Cardiac fibroblast (primary cell): ENCODE measurements at regions not wholly inside any gene's neighbourhood (a gene's known extent, or its start where the extent isn't known, plus 50 kb on each side); places are given as distances from the start of the nearest gene placed in this dataset.
"Not testable (repeated sequence)": the region's sequence is repeated elsewhere in the genome, so short reads cannot be mapped to it uniquely, and the experiment has no call there.

Experiments used
- DNase-seq, 2 donors: peaks; one replicate each; pipeline versions ENCODE4 v3.0.0 to v3.0.0-alpha.2; 2010; ENCODE audit warnings: low read depth in 2 of 2
- H3K4me3 ChIP-seq, 2 donors: replicated peaks in 1 of 2; 1 replicate in 1 of 2; 2 replicates in 1 of 2; pipeline ENCODE4 v1.5.1; 2011; ENCODE audit warnings: low read depth in 2 of 2, low read length in 2 of 2, mild to moderate bottlenecking in 2 of 2, moderate library complexity in 1 of 2
- TF ChIP-seq, protein P1 (sequence below): IDR thresholded peaks from one replicate; pipeline ENCODE4 v1.5.1; 2011; ENCODE audit warnings: low read depth, mild to moderate bottlenecking, low read length, inconsistent platforms

DNA sequence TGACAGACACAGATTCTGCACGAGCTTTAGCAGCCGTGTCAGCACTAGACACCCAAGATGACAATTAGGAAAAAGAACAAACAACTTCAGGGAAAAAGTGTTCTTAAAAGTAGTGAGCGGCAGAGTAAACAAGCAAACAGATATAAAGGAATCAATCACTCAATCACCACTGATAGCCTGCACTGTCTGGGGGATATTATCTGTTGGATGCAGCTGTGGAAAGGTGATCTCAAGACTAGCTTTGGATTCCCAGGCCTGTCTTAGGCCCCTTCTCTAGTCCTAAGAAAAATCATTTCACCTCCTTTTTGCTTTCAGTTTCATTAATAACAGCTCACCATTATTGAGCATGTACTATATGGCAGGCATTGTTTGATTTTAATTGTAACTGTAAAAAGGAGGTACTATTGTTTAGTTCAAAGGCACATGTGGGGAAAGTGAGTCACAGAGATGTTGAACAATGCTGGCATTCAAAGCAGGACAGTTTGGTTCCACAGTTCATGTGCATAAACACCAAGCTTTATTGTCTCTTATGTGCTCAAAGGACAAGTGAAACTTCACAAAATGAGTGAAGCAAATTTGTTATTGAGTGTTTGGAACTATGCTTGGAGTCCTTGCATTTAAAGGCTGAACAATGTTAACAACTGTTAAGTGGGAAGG lies 147.3 kb upstream of the TCF4 start:
- peak in 1 of 2 donors; percentile 49 for DNase-seq
- TF ChIP-seq, protein P1, sequence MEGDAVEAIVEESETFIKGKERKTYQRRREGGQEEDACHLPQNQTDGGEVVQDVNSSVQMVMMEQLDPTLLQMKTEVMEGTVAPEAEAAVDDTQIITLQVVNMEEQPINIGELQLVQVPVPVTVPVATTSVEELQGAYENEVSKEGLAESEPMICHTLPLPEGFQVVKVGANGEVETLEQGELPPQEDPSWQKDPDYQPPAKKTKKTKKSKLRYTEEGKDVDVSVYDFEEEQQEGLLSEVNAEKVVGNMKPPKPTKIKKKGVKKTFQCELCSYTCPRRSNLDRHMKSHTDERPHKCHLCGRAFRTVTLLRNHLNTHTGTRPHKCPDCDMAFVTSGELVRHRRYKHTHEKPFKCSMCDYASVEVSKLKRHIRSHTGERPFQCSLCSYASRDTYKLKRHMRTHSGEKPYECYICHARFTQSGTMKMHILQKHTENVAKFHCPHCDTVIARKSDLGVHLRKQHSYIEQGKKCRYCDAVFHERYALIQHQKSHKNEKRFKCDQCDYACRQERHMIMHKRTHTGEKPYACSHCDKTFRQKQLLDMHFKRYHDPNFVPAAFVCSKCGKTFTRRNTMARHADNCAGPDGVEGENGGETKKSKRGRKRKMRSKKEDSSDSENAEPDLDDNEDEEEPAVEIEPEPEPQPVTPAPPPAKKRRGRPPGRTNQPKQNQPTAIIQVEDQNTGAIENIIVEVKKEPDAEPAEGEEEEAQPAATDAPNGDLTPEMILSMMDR: no peak
- H3K4me3 ChIP-seq: no peak overlapping the region

DNA sequence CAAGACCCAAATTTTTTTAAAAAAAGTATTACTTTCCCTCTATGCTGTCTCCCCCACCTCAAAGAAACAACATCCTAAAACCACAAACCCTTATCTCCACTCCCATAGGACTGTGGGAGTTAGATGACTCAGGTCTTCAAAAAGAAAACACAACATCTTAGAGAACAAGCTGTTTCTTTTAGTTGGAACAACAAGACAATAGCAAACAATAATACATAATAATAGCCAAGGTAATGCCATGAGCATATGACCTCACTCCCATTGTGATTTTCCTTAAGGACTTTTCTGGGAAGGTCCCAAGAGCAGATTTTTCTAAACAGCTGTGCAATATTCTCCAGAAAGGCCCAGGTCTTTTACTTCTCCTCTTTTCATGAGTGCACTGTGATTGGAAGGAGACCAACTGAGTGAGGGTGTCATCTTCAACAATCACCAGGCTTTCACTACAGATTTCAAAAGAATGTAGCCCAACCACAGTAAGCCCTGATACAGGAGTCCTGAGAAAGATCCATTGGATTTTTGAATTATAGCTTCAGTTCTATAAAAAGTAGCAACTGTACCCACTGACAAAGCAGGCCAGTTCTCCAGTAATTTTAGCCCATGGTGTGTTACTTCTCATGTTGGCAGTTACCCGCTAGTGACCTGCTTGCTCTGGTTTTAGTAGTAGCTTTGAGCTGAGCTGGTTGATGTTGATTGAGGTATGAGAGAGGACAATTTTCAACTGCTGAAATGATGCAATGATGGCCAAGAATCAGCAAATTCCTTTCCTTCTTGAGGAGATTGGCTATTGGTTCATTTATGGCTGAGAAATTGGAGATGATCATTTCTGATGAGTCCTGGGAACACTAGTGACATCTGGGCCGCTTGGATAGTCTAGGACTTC lies 144.5 kb upstream of the TCF4 start:
- TF ChIP-seq, protein P1: no peak
- DNase-seq: peak; percentile 77 to 95
- H3K4me3 ChIP-seq: no peak overlapping the region

DNA sequence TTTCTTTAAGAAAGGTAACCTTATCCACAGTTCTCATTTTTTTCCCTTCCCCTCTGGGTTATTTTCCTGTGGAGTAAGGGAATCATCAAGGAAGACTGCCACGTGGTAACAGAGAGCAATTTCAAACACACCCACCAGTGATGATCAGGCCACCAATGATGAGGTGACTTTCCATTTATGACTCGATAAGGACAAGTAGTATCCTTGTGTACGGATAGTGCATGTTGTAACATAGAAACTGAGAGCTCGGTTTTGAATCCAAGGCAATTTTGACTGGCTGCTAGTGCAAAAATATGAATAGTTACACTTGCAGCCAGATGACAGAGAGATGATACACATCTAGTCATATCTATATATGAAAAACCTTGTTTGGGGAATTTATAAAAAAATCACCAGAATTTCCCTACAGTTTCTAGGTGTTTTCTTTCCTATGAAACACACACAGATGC lies 143.6 kb upstream of the TCF4 start:
- TF ChIP-seq, protein P1: no peak
- no peak overlapping the region for H3K4me3 ChIP-seq
- DNase-seq: peak; percentile 43 to 89

DNA sequence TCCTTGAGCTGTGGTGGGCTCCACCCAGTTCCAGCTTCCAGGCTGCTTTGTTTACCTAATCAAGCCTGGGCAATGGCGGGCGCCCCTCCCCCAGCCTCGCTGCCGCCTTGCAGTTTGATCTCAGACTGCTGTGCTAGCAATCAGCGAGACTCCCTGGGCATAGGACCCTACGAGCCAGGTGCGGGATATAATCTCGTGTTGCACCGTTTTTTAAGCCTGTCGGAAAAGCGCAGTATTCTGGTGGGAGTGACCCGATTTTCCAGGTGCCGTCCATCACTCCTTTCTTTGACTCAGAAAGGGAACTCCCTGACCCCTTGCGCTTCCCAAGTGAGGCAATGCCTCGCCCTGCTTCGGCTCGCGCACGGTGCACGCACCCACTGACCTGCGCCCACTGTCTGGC lies 133.0 kb upstream of the TCF4 start:
- H3K4me3 ChIP-seq, DNase-seq: not testable (repeated sequence)

DNA sequence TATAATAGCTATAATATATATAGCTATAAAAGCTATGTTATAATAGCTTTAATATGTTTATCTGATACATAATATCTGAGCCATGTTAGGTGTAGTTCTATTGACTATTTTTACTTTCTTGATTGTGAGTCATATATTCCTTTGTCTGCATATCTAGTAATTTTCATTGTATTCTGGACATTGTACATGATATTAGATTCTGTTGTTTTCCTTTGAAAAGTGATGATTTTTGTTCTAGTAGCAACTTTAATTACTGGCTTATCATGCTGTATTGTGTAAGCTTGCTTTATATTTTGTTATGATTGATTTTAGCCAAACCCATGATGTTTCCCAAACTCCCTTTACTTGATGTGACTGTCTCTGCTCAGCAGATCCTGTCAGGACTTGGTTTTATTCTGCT lies 125.7 kb upstream of the TCF4 start:
- TF ChIP-seq, protein P1: no peak
- no peak for DNase-seq
- no peak overlapping the region for H3K4me3 ChIP-seq

DNA sequence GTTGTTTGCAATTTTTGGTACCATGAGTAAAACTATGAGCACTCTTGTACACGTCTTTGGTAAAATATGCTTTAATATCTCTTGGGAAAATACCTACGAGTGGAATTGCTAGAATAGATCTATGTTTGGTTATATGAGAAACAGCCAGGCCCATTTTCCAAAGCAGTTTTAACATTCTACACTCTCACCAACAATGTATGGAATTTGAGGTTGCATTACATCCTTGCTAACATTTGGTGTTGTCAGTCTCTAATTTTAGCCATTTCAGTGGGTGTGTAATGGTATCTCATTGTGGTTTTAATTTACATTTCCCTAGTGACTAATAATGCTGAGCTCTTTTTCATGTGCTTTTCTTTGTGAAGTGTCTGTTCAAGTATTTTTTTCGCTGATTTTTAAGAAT lies 118.9 kb upstream of the TCF4 start:
- peak; percentile 9 to 96 for DNase-seq
- TF ChIP-seq, protein P1: no peak
- no peak overlapping the region for H3K4me3 ChIP-seq

DNA sequence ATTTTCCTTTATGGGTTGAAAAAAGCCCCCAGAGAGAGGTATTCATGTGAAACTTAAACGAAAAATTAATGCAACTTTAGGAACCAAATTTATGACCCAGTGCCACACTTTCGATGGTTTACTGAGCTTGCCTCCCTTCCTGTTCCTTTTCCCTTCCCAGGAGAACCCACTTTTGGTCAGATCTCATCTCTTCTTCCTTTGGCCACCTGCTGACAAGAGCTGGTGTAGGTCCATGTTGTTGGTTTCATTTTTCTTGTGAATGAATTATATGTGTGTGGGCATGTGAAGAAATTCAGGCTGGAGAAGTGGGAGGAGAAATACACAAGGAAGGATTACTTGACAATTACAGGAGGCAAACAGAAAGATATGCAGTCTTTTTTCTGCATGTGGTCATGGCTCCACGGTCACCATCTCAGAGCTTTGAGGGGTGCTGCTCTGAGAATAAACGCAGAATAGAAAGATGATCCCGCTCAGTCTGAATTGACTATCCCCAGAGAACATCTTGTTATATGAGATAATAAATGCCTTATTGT lies 111.3 kb upstream of the TCF4 start:
- peak; percentile 4 to 5 for DNase-seq
- no peak overlapping the region for H3K4me3 ChIP-seq
- TF ChIP-seq, protein P1: no peak
